ENCODE measurements at regions not wholly inside any gene's neighbourhood (a gene's known extent, or its start where the extent isn't known, plus 50 kb on each side); places are given as distances from the start of the nearest gene placed in this dataset.

GRCh38 chr7:46177821-46178220, 256.7 kb upstream of the IGFBP3 start:
- in situ Hi-C loops (cut with HindIII; ENCODE audit: low pct_unique_long_range_greater_than_20kb, low sequenced_read_pairs), result no loop called here
- no peak for TF ChIP-seq JUND (IDR thresholded peaks at IDR 0.05; ENCODE audit: low read depth)
- no peak for DNase-seq (ENCODE audit: low read depth in 1 of 2, low spot score in 1 of 2)

GRCh38 chr7:46175221-46175620, 254.1 kb upstream of the IGFBP3 start:
- no peak for DNase-seq (ENCODE audit: low read depth in 1 of 2, low spot score in 1 of 2)
- TF ChIP-seq JUND (IDR thresholded peaks at IDR 0.05; ENCODE audit: low read depth), result no peak
- in situ Hi-C loops (cut with HindIII; ENCODE audit: low pct_unique_long_range_greater_than_20kb, low sequenced_read_pairs), result no loop called here

DNA sequence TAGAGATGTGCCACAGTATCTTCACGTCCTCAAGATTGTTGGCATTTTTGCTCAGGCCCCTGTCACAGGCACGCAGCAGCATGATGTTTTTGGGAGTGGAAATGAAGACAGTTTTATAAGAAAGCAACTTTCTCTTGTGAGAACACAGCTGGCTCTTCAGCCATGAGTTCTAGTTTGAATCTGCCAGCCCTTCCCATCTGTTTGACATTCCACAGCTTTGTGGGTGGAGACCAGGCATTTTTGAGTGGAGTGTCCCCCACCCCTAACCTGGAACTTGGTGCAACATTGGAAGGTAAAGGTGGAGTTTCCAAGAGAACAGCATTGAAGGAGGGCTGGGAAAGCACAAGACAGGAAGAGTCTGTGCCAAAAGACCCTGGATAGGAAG, 253.1 kb upstream of the IGFBP3 start:
- DNase-seq (ENCODE audit: low read depth in 1 of 2, low spot score in 1 of 2), result no peak
- in situ Hi-C loops (cut with HindIII; ENCODE audit: low pct_unique_long_range_greater_than_20kb, low sequenced_read_pairs), result no loop called here
- no peak for TF ChIP-seq JUND (IDR thresholded peaks at IDR 0.05; ENCODE audit: low read depth)

- no peak for DNase-seq (ENCODE audit: low read depth in 1 of 2, low spot score in 1 of 2)
- in situ Hi-C loops (cut with HindIII; ENCODE audit: low pct_unique_long_range_greater_than_20kb, low sequenced_read_pairs), result no loop called here
- TF ChIP-seq JUND (IDR thresholded peaks at IDR 0.05; ENCODE audit: low read depth), result no peak
These were observed 252.6 kb upstream of the IGFBP3 start for GRCh38 chr7:46173476-46174195.

- no peak for DNase-seq (ENCODE audit: low read depth in 1 of 2, low spot score in 1 of 2)
- in situ Hi-C loops (cut with HindIII; ENCODE audit: low pct_unique_long_range_greater_than_20kb, low sequenced_read_pairs), result no loop called here
- TF ChIP-seq JUND (IDR thresholded peaks at IDR 0.05; ENCODE audit: low read depth), result no peak
These were observed 249.7 kb upstream of the IGFBP3 start for GRCh38 chr7:46170792-46171191.

DNA sequence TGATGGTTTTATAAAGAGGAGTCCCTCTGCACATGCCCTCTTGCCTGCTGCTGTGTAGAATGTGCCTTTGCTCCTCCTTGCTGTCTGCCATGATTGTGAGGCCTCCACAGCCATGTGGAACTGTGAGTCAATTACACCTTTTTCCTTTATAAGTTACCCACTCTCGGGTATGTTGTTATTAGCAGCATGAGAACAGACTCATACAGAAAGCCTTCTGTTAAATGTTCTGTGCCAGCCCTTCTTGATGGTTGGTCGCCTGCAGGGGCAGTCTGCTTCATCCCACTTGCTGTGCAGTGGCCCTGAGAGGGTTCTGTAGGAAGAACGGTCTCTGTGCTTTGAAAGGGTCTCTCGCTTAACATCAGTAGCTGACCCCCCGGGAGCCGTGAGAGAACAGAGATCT, 248.9 kb upstream of the IGFBP3 start:
- in situ Hi-C loops (cut with HindIII; ENCODE audit: low pct_unique_long_range_greater_than_20kb, low sequenced_read_pairs), result no loop called here
- TF ChIP-seq JUND (IDR thresholded peaks at IDR 0.05; ENCODE audit: low read depth), result no peak
- DNase-seq (ENCODE audit: low read depth in 1 of 2, low spot score in 1 of 2), result no peak

- DNase-seq (ENCODE audit: low read depth in 1 of 2, low spot score in 1 of 2), result no peak
- in situ Hi-C loops (cut with HindIII; ENCODE audit: low pct_unique_long_range_greater_than_20kb, low sequenced_read_pairs), result no loop called here
- no peak for TF ChIP-seq JUND (IDR thresholded peaks at IDR 0.05; ENCODE audit: low read depth)
These were observed 248.3 kb upstream of the IGFBP3 start for GRCh38 chr7:46169384-46169755.

GRCh38 chr7:46168671-46169383, 247.8 kb upstream of the IGFBP3 start:
- no peak for TF ChIP-seq JUND (IDR thresholded peaks at IDR 0.05; ENCODE audit: low read depth)
- DNase-seq (ENCODE audit: low read depth in 1 of 2, low spot score in 1 of 2), result no peak
- in situ Hi-C loops (cut with HindIII; ENCODE audit: low pct_unique_long_range_greater_than_20kb, low sequenced_read_pairs), result no loop called here

GRCh38 chr7:46168231-46168630, 247.2 kb upstream of the IGFBP3 start:
- DNase-seq (ENCODE audit: low read depth in 1 of 2, low spot score in 1 of 2), result no peak
- no peak for TF ChIP-seq JUND (IDR thresholded peaks at IDR 0.05; ENCODE audit: low read depth)
- in situ Hi-C loops (cut with HindIII; ENCODE audit: low pct_unique_long_range_greater_than_20kb, low sequenced_read_pairs), result no loop called here

DNA sequence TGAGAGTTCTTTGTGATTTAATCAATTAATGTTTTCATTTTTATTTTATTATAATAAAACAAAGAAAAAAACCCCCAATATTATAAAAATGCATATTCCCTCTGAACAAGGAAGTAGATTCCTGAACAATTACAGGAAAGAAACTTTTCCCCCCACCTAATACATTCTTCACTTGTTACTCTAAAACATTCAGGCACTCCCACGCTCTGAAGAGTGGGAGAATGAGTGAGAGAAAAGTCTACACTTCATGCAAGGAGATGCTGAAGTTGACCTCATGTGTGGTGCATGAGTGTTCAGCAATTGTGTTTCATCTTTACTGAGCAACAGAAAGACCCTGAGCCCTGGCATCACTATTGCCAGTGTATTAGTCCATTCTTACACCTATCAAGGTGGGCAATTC, 244.2 kb upstream of the IGFBP3 start:
- DNase-seq (ENCODE audit: low read depth in 1 of 2, low spot score in 1 of 2), result no peak
- no peak for TF ChIP-seq JUND (IDR thresholded peaks at IDR 0.05; ENCODE audit: low read depth)
- in situ Hi-C loops (cut with HindIII; ENCODE audit: low pct_unique_long_range_greater_than_20kb, low sequenced_read_pairs), result no loop called here

GRCh38 chr7:46164629-46165028, 243.6 kb upstream of the IGFBP3 start:
- no peak for TF ChIP-seq JUND (IDR thresholded peaks at IDR 0.05; ENCODE audit: low read depth)
- no peak for DNase-seq (ENCODE audit: low read depth in 1 of 2, low spot score in 1 of 2)
- in situ Hi-C loops (cut with HindIII; ENCODE audit: low pct_unique_long_range_greater_than_20kb, low sequenced_read_pairs), result no loop called here

DNA sequence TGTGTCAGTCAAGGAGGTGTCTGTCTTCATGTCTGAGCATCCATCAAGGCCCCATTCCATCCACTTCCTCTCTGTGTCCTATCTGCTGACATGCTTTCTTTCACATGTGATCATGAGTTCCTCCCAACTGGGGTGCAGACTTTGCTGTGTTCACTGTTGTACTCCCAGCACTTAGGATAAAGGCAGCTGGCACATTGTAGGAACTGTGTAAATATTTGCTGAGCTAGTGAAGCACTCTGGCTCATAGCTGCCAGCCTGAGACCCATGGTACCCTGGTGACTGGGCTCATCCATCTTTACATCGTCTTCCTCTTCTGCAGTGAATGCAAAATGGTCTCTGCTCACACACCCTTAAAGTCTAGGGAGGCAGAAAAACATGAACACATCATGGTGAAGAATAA, 242.2 kb upstream of the IGFBP3 start:
- no peak for DNase-seq (ENCODE audit: low read depth in 1 of 2, low spot score in 1 of 2)
- no peak for TF ChIP-seq JUND (IDR thresholded peaks at IDR 0.05; ENCODE audit: low read depth)
- in situ Hi-C loops (cut with HindIII; ENCODE audit: low pct_unique_long_range_greater_than_20kb, low sequenced_read_pairs), result no loop called here

GRCh38 chr7:46162609-46163008, 241.5 kb upstream of the IGFBP3 start:
- DNase-seq (ENCODE audit: low read depth in 1 of 2, low spot score in 1 of 2), result no peak

GRCh38 chr7:46160861-46161260, 239.8 kb upstream of the IGFBP3 start:
- in situ Hi-C loops (cut with HindIII; ENCODE audit: low pct_unique_long_range_greater_than_20kb, low sequenced_read_pairs), result no loop called here
- no peak for DNase-seq (ENCODE audit: low read depth in 1 of 2, low spot score in 1 of 2)
- TF ChIP-seq JUND (IDR thresholded peaks at IDR 0.05; ENCODE audit: low read depth), result no peak

More at GRCh38 chr7:46162609-46163008, 241.5 kb upstream of the IGFBP3 start:
- TF ChIP-seq JUND (IDR thresholded peaks at IDR 0.05; ENCODE audit: low read depth), result no peak
- in situ Hi-C loops (cut with HindIII; ENCODE audit: low pct_unique_long_range_greater_than_20kb, low sequenced_read_pairs), result no loop called here
